GM13976 (cell line): ENCODE measurements at regions not wholly inside any gene's neighbourhood (a gene's known extent, or its start where the extent isn't known, plus 50 kb on each side); places are given as distances from the start of the nearest gene placed in this dataset.

Source experiments
- DNase-seq: peaks from one replicate; pipeline ENCODE4 v3.0.0; 2012; ENCODE audit warnings: low spot score
- CTCF ChIP-seq: IDR thresholded peaks from 2 replicates; pipeline ENCODE4 v1.5.1; 2012; ENCODE audit warnings: borderline replicate concordance, mild to moderate bottlenecking; ENCODE audit not compliant: insufficient read depth; ENCODE audit errors: extremely low read depth, missing control alignments, control extremely low read depth
- in situ Hi-C: fragments of 300-500 bp; cut with MboI; formaldehyde crosslinking; loops from one replicate; pipeline ENCODE4 v1.12.0; 2022; ENCODE audit warnings: low sequenced_read_pairs, mixed read lengths, inconsistent platforms; ENCODE audit not compliant: unreplicated experiment

- TF ChIP-seq CTCF = no peak
- no peak for DNase-seq
- in situ Hi-C loops = no loop called here
Measured at GRCh38 chr15:36335659-36336058, 243.8 kb upstream of the CDIN1 start.

- no peak for TF ChIP-seq CTCF
Measured at GRCh38 chr15:36344887-36345286, 234.5 kb upstream of the CDIN1 start.

GRCh38 chr15:36347272-36347858 lies 232.1 kb upstream of the CDIN1 start:
- no peak for DNase-seq
- TF ChIP-seq CTCF = no peak
- in situ Hi-C loops = no loop called here

More at GRCh38 chr15:36344887-36345286, 234.5 kb upstream of the CDIN1 start:
- no peak for DNase-seq
- in situ Hi-C loops = no loop called here

GRCh38 chr15:36356466-36356865 lies 223.0 kb upstream of the CDIN1 start:
- no peak for DNase-seq
- in situ Hi-C loops = no loop called here
- TF ChIP-seq CTCF = no peak

GRCh38 chr15:36356978-36357601 lies 222.3 kb upstream of the CDIN1 start:
- in situ Hi-C loops = no loop called here
- no peak for TF ChIP-seq CTCF
- no peak for DNase-seq

GRCh38 chr15:36358094-36358493 lies 221.3 kb upstream of the CDIN1 start:
- in situ Hi-C loops = no loop called here
- no peak for DNase-seq
- no peak for TF ChIP-seq CTCF

GRCh38 chr15:36358523-36358922 lies 220.9 kb upstream of the CDIN1 start:
- no peak for TF ChIP-seq CTCF
- in situ Hi-C loops = no loop called here

More at GRCh38 chr15:36358523-36358922, 220.9 kb upstream of the CDIN1 start:
- DNase-seq = no peak
